B cell (primary cell): ENCODE measurements at regions not wholly inside any gene's neighbourhood (a gene's known extent, or its start where the extent isn't known, plus 50 kb on each side); places are given as distances from the start of the nearest gene placed in this dataset.

ENCODE experiments used
- ATAC-seq: fragments of 200-7000 bp; cut with Tn5 transposase; one replicate; pipeline ENCODE4 v1.10.0; 2021; ENCODE audit warnings: low read depth, mild to moderate bottlenecking, moderate number of reproducible peaks, moderate library complexity
- CTCF ChIA-PET: fragments of 350-600 bp; sonication (Branson Sonifier 250); formaldehyde crosslinking; loops from one replicate; lab custom pipeline; 2021; ENCODE audit warnings: antibody characterized with exemption, inconsistent platforms; lab: Charles Lee
- POLR2A ChIA-PET: fragments of 350-600 bp; sonication (Branson Sonifier 250); formaldehyde crosslinking; loops from one replicate; lab custom pipeline; 2021; ENCODE audit warnings: antibody characterized with exemption; lab: Charles Lee
- DNase-seq: peaks from one replicate; pipeline ENCODE4 v3.0.0; 2013
- H2AFZ ChIP-seq: 2 replicates; pipeline ENCODE4 v1.6.1; 2012; ENCODE audit warnings: mild to moderate bottlenecking, low read depth, low read length; ENCODE audit not compliant: insufficient read depth, poor library complexity, severe bottlenecking
- H3K27ac ChIP-seq, 2 donors: 1 replicate in 1 of 2; 2 replicates in 1 of 2; pipeline ENCODE4 v1.5.1; 2012 to 2013; ENCODE audit warnings: low read length in 2 of 2, mild to moderate bottlenecking in 2 of 2, moderate library complexity in 1 of 2
- H3K27me3 ChIP-seq, 4 experiments: fragments of 200-600 bp in 1 of 4; sonication (generic) in 1 of 4; replicated peaks in 1 of 4; 1 replicate in 2 of 4; 2 replicates in 2 of 4; pipeline versions ENCODE4 v1.6.1 to v1.7.0; 2013 to 2016; ENCODE audit warnings: low read length in 3 of 4, mild to moderate bottlenecking in 2 of 4, mixed read lengths in 1 of 4, moderate library complexity in 1 of 4; ENCODE audit not compliant: insufficient read depth in 4 of 4, control insufficient read depth in 3 of 4; ENCODE audit errors: control extremely low read depth in 1 of 4
- H3K36me3 ChIP-seq, 2 experiments: replicated peaks in 1 of 2; 1 replicate in 1 of 2; 2 replicates in 1 of 2; pipeline versions ENCODE4 v1.6.1 to v1.7.1; 2013; ENCODE audit warnings: low read length in 1 of 2; ENCODE audit not compliant: insufficient read depth in 2 of 2, control insufficient read depth in 1 of 2; ENCODE audit errors: control extremely low read depth in 1 of 2, extremely low read depth in 1 of 2
- H3K4me1 ChIP-seq, 2 donors: fragments of 200-600 bp in 1 of 2; sonication (generic) in 1 of 2; 1 replicate in 1 of 2; 2 replicates in 1 of 2; pipeline versions ENCODE4 v1.5.1 to v1.6.1; 2013 to 2017; ENCODE audit warnings: low read length in 2 of 2; ENCODE audit not compliant: control insufficient read depth in 2 of 2, insufficient read depth in 2 of 2
- H3K4me2 ChIP-seq: replicated peaks from 2 replicates; pipeline ENCODE3; 2012; ENCODE audit warnings: mild to moderate bottlenecking, low read depth, low read length; ENCODE audit not compliant: poor library complexity, severe bottlenecking
- H3K4me3 ChIP-seq, 5 experiments: fragments of 200-600 bp in 1 of 5; sonication (generic) in 1 of 5; 1 replicate in 3 of 5; 2 replicates in 2 of 5; pipeline versions ENCODE4 v1.5.1 to v1.7.0; 2011 to 2016; ENCODE audit warnings: low read length in 4 of 5, mild to moderate bottlenecking in 4 of 5, low read depth in 2 of 5, control low read depth in 1 of 5, moderate library complexity in 1 of 5; ENCODE audit not compliant: insufficient read depth in 1 of 5; ENCODE audit errors: control extremely low read depth in 1 of 5, extremely low read depth in 1 of 5
- H3K79me2 ChIP-seq: fragments of 200-600 bp; sonication (generic); one replicate; pipeline ENCODE4 v1.6.0; 2016; ENCODE audit warnings: low read length; ENCODE audit not compliant: control insufficient read depth, insufficient read depth
- H3K9ac ChIP-seq: fragments of 200-600 bp; sonication (generic); 2 replicates; pipeline ENCODE4 v1.6.1; 2017; ENCODE audit warnings: mild to moderate bottlenecking, low read length, moderate library complexity
- H3K9me3 ChIP-seq, 3 donors: one replicate each; pipeline versions ENCODE4 v1.6.1 to v1.7.1; 2013; ENCODE audit warnings: low read length in 2 of 3; ENCODE audit not compliant: control insufficient read depth in 2 of 3, insufficient read depth in 1 of 3; ENCODE audit errors: control extremely low read depth in 1 of 3
- H4K20me1 ChIP-seq: 2 replicates; pipeline ENCODE4 v1.6.0; 2012; ENCODE audit warnings: mild to moderate bottlenecking, low read length; ENCODE audit not compliant: insufficient read depth, control insufficient read depth, poor library complexity, severe bottlenecking
- H3K27ac Mint-ChIP-seq: one replicate; pipeline ENCODE4 v1.8.0; 2021; ENCODE audit warnings: mixed read lengths
- H3K27me3 Mint-ChIP-seq: one replicate; pipeline ENCODE4 v1.8.0; 2021; ENCODE audit warnings: mixed read lengths
- H3K4me1 Mint-ChIP-seq: one replicate; pipeline ENCODE4 v1.8.0; 2021; ENCODE audit warnings: mixed read lengths
- H3K4me3 Mint-ChIP-seq: one replicate; pipeline ENCODE4 v1.8.0; 2021; ENCODE audit warnings: mixed read lengths
- H3K9me3 Mint-ChIP-seq: one replicate; pipeline ENCODE4 v1.8.0; 2022; ENCODE audit warnings: mixed read lengths; ENCODE audit not compliant: insufficient read depth
- EZH2 ChIP-seq: IDR thresholded peaks from 2 replicates; pipeline ENCODE4 v1.6.1; 2012; ENCODE audit warnings: borderline replicate concordance, low read depth, mild to moderate bottlenecking, moderate library complexity, low read length; ENCODE audit not compliant: insufficient read depth, poor library complexity, severe bottlenecking
- WGBS: methylation state at CpG from one replicate; pipeline ENCODE4 v1.1.5; 2013; ENCODE audit warnings: missing lambda C conversion rate; ENCODE audit not compliant: insufficient coverage; 5-methylcytosine and 5-hydroxymethylcytosine counted together
- intact Hi-C: fragments of 100-400 bp; cut with micrococcal nuclease; formaldehyde crosslinking; loops from one replicate; pipeline ENCODE4 v1.10.0; 2022
- TF ChIP-seq, protein P1 (sequence below): fragments of 200-600 bp; IDR thresholded peaks from one replicate; pipeline ENCODE4 v1.8.0; 2022; ENCODE audit warnings: antibody characterized with exemption, mild to moderate bottlenecking

DNA sequence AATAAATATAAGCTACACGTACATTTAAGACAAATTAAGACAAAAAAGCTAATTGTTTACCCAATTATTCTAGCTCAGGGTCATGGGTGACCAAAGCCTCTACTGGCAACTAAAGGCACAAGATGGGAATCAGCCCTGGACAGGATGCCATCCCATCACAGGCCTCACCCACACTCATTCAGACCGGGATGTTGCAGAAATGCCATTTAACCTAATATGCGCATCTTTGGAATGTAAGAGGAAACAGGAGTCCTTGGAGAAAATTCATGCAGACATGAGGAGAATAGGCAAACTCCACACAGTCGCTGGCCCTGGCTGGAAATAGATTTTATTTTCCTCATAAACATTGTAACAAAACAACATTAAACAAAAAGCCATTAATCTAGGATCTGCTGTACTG lies 2003.8 kb upstream of the CDH9 start:
- TF ChIP-seq EZH2, result no peak
- TF ChIP-seq, protein P1, sequence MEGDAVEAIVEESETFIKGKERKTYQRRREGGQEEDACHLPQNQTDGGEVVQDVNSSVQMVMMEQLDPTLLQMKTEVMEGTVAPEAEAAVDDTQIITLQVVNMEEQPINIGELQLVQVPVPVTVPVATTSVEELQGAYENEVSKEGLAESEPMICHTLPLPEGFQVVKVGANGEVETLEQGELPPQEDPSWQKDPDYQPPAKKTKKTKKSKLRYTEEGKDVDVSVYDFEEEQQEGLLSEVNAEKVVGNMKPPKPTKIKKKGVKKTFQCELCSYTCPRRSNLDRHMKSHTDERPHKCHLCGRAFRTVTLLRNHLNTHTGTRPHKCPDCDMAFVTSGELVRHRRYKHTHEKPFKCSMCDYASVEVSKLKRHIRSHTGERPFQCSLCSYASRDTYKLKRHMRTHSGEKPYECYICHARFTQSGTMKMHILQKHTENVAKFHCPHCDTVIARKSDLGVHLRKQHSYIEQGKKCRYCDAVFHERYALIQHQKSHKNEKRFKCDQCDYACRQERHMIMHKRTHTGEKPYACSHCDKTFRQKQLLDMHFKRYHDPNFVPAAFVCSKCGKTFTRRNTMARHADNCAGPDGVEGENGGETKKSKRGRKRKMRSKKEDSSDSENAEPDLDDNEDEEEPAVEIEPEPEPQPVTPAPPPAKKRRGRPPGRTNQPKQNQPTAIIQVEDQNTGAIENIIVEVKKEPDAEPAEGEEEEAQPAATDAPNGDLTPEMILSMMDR, result no peak
- H3K4me3 Mint-ChIP-seq, result no peak overlapping the region
- H3K9me3 Mint-ChIP-seq, result no peaks in the 10 kb centered on the region
- no peak overlapping the region for H3K9ac ChIP-seq
- ChIA-PET CTCF (no interaction called here), POLR2A (no interaction called here)
- H3K36me3 ChIP-seq, result no peaks in the 10 kb centered on the region
- H3K4me1 ChIP-seq, result no peaks in the 10 kb centered on the region
- no peak overlapping the region for H3K4me3 ChIP-seq
- WGBS, result 73% methylated on average over 3 of the region's 4 CpGs
- H3K4me1 Mint-ChIP-seq, result no peaks in the 10 kb centered on the region
- H3K9me3 ChIP-seq, result no peaks in the 10 kb centered on the region
- no peaks in the 10 kb centered on the region for H3K79me2 ChIP-seq
- intact Hi-C loops, result no loop called here
- no peaks in the 10 kb centered on the region for H3K27me3 ChIP-seq
- no peak overlapping the region for H2AFZ ChIP-seq
- no peaks in the 10 kb centered on the region for H3K27me3 Mint-ChIP-seq
- H3K4me2 ChIP-seq, result no peak overlapping the region
- H4K20me1 ChIP-seq, result no peaks in the 10 kb centered on the region
- ATAC-seq (no peak), DNase-seq (no peak)
- H3K27ac Mint-ChIP-seq, result no peak overlapping the region
- no peak overlapping the region for H3K27ac ChIP-seq

GRCh38 chr5:29040404-29040803 lies 2002.0 kb upstream of the CDH9 start:
- no peaks in the 10 kb centered on the region for H3K4me1 Mint-ChIP-seq
- no peak for ATAC-seq
- no peak overlapping the region for H3K27ac ChIP-seq
- no CpG with 5 or more reads among the region's 1 CpG for WGBS
- ChIA-PET POLR2A (no interaction called here), CTCF (no interaction called here)
- H3K4me1 ChIP-seq, result no peaks in the 10 kb centered on the region
- no peak overlapping the region for H3K27ac Mint-ChIP-seq
- H3K4me3 ChIP-seq, result no peak overlapping the region
- no peak overlapping the region for H3K4me2 ChIP-seq
- H3K79me2 ChIP-seq, result no peaks in the 10 kb centered on the region
- H3K9me3 Mint-ChIP-seq, result no peaks in the 10 kb centered on the region
- H3K4me3 Mint-ChIP-seq, result no peak overlapping the region
- no peaks in the 10 kb centered on the region for H3K9me3 ChIP-seq
- TF ChIP-seq, protein P1, result no peak
- TF ChIP-seq EZH2, result no peak
- DNase-seq, result no peak
- H3K36me3 ChIP-seq, result no peaks in the 10 kb centered on the region
- intact Hi-C loops, result no loop called here
- H3K27me3 Mint-ChIP-seq, result no peaks in the 10 kb centered on the region
- no peak overlapping the region for H2AFZ ChIP-seq
- no peaks in the 10 kb centered on the region for H4K20me1 ChIP-seq
- no peak overlapping the region for H3K9ac ChIP-seq
- no peaks in the 10 kb centered on the region for H3K27me3 ChIP-seq
